B cell (primary cell): ENCODE measurements at regions not wholly inside any gene's neighbourhood (a gene's known extent, or its start where the extent isn't known, plus 50 kb on each side); places are given as distances from the start of the nearest gene placed in this dataset.

Source experiments
- CTCF ChIP-seq: fragments of 200-600 bp; IDR thresholded peaks from one replicate; pipeline ENCODE4 v1.8.0; 2022; ENCODE audit warnings: antibody characterized with exemption, mild to moderate bottlenecking
- EZH2 ChIP-seq: IDR thresholded peaks from 2 replicates; pipeline ENCODE4 v1.6.1; 2012; ENCODE audit warnings: borderline replicate concordance, low read depth, mild to moderate bottlenecking, moderate library complexity, low read length; ENCODE audit not compliant: insufficient read depth, poor library complexity, severe bottlenecking

- TF ChIP-seq CTCF (no peak), EZH2 (no peak)
Measured at GRCh38 chr1:147091801-147092200, 80.5 kb downstream of the PRKAB2 start.
